ENCODE measurements at regions not wholly inside any gene's neighbourhood (a gene's known extent, or its start where the extent isn't known, plus 50 kb on each side); places are given as distances from the start of the nearest gene placed in this dataset.

- TF ChIP-seq ZNF462 (CRISPR knock-in tag; IDR thresholded peaks at IDR 0.05) (no peak), POLR2AphosphoS5 (IDR thresholded peaks at IDR 0.05; ENCODE audit: low read depth) (no peak), EZH2 (IDR thresholded peaks at IDR 0.05; ENCODE audit: low read depth, unreplicated experiment) (no peak)
Measured at GRCh38 chr2:147569426-147569825, 275.4 kb upstream of the ACVR2A start (continued).

DNA sequence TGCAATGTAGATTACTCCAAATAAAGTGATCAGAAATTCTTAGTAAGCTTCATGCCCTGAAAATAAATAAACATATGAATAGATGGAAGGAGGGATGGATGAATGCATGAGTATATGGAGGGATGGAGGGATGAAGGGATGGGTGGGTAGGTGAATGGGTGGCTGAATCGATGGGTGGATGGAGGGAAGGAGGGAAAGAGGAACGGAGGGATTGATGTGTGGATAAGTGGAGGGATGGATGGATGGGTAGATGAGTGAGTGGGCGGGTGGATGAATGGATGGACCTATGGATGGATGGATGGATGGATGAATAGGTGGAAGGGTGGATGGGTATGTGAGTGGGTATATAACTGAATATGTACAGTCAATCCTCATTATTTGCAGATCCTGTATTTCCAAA, 276.7 kb upstream of the ACVR2A start:
- Mint-ChIP-seq H3K4me3 (no peak overlapping the region), H3K27ac (no peak overlapping the region), H3K4me1 (no peaks in the 10 kb centered on the region), H3K9me3 (peaks cover 10% of the 10 kb centered on the region; the same call in 2 of the 3 replicates), H3K27me3 (ENCODE audit: insufficient read depth, low read depth, poor library complexity) (no peaks in the 10 kb centered on the region), H3K36me3 (ENCODE audit: low read depth) (peaks cover 7% of the 10 kb centered on the region; the same call in 1 of the 3 replicates)
- no peaks in the 10 kb centered on the region for H3K79me2 ChIP-seq (replicated peaks; ENCODE audit: insufficient read depth)
- no peak overlapping the region for H3K4me2 ChIP-seq
- H3K27me3 ChIP-seq (ENCODE audit: insufficient read depth): no peaks in the 10 kb centered on the region
- ATAC-seq (no peak), DNase-seq (ENCODE audit: low spot score) (no peak)
- no peaks in the 10 kb centered on the region for H3F3A ChIP-seq (replicated peaks; ENCODE audit: low read depth)
- no peaks in the 10 kb centered on the region for H3K36me3 ChIP-seq (ENCODE audit: insufficient read depth)
- H3K27ac ChIP-seq (ENCODE audit: low read depth): no peak overlapping the region
- H3K4me1 ChIP-seq (ENCODE audit: insufficient read depth): no peaks in the 10 kb centered on the region
- H3K9me2 ChIP-seq (ENCODE audit: insufficient read depth): peaks cover 14% of the 10 kb centered on the region; the same call in 1 of the 2 replicates
- H3K4me3 ChIP-seq: no peak overlapping the region
- no peak overlapping the region for H2AFZ ChIP-seq
- no peaks in the 10 kb centered on the region for H4K20me1 ChIP-seq (replicated peaks; ENCODE audit: insufficient read depth)
- TF ChIP-seq, protein P1, sequence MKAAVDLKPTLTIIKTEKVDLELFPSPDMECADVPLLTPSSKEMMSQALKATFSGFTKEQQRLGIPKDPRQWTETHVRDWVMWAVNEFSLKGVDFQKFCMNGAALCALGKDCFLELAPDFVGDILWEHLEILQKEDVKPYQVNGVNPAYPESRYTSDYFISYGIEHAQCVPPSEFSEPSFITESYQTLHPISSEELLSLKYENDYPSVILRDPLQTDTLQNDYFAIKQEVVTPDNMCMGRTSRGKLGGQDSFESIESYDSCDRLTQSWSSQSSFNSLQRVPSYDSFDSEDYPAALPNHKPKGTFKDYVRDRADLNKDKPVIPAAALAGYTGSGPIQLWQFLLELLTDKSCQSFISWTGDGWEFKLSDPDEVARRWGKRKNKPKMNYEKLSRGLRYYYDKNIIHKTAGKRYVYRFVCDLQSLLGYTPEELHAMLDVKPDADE (IDR thresholded peaks at IDR 0.05): no peak
- TF ChIP-seq CTCF (conservative IDR thresholded peaks at IDR 0.05; ENCODE audit: low read depth in 2 of 2): no peak
- TF ChIP-seq EZH2phosphoT487 (IDR thresholded peaks at IDR 0.05; ENCODE audit: unreplicated experiment): no peak
- TF ChIP-seq CREB1 (CRISPR knock-in tag; IDR thresholded peaks at IDR 0.05; ENCODE audit: low read depth): no peak
- TF ChIP-seq ZNF331 (CRISPR knock-in tag; IDR thresholded peaks at IDR 0.05; ENCODE audit: low read depth): no peak
- no peak for TF ChIP-seq EZH2 (IDR thresholded peaks at IDR 0.05; ENCODE audit: low read depth, unreplicated experiment)
- no peak for TF ChIP-seq JUNB (IDR thresholded peaks at IDR 0.05; ENCODE audit: unreplicated experiment)

Measured in GM23338 (cell line).